Upper lobe of left lung (tissue), 4 donors: ENCODE measurements at regions not wholly inside any gene's neighbourhood (a gene's known extent, or its start where the extent isn't known, plus 50 kb on each side); places are given as distances from the start of the nearest gene placed in this dataset.

ENCODE experiments used
- CTCF ChIP-seq, 6 experiments: fragments of 450-650 bp in 4 of 6; fragments of 200-600 bp in 2 of 6; sonication (generic) in 2 of 6; IDR thresholded peaks; one replicate each; pipeline ENCODE4 v1.5.1; 2016 to 2019; ENCODE audit warnings: antibody characterized with exemption in 6 of 6
- POLR2A ChIP-seq, 4 donors: fragments of 450-650 bp; IDR thresholded peaks; one replicate each; pipeline ENCODE4 v1.5.1; 2016 to 2017; ENCODE audit warnings: antibody characterized with exemption in 4 of 4, mild to moderate bottlenecking in 2 of 4

DNA sequence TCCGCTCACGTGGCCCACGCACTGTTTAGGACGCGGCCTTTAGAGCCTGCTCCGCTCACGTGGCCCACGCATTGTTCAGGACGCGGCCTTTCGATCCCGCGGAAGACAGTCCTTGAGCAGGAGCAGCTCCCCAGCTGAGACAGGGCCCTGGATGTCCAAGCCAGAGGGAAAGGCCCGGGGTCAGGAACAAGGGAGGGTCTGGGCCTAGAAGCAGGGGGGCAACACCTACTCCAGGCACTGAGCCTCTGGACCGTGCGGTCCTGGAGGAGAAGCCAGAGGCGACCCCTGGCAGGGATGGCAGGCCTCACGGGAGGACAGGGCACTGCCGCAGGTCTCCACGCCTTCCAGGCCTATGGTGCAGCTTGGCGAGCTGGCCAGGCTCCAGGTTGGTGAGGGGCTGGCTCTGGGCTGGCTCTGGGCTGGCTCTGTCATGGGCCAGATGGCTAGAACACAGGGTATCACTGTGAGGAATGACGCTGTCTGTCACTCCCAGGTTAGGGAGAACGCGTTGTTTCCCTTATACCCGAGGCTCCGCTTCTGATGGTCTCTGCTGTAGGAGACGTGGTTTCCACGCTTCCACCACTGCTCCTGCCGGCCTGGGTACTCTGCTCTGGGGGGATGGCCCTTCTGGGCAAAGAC, 341.7 kb downstream of the TMEM121 start:
- no peak for TF ChIP-seq POLR2A (IDR thresholded peaks at IDR 0.05)
- no peak for TF ChIP-seq CTCF (IDR thresholded peaks at IDR 0.05)
